ENCODE measurements at regions not wholly inside any gene's neighbourhood (a gene's known extent, or its start where the extent isn't known, plus 50 kb on each side); places are given as distances from the start of the nearest gene placed in this dataset.

DNA sequence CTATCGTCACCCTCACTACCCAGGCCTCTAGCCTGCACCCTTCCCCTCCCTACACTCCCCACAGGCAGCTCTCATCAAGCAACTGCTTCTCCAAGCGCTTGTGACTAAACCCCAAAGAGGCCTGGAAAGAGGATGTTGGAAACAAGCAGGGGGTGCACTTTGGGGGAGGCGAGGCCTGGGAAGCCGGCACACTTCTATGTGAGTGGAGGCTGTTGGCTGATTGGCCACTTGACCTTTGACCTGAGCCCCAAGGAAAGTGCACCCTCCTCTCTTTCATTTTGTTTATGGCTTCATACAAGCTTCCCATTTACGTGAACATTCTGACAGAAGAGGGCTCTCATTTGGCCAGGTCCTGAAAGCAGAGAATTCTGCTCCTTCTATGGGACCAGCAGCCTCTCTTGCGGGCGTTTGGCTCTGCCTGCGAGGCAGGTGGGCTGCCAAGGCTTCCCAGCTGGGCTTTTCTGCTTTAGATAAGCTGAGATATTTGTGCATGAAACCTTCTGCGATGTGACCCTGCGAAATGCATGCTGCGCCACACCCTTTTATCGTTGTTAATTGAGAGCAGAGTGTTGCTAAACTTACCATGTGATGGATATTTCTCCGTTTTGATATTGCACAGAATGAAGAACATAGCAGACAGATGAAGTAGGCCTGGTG is 134.8 kb upstream of the NCK2 start:
- TF ChIP-seq, protein P1, sequence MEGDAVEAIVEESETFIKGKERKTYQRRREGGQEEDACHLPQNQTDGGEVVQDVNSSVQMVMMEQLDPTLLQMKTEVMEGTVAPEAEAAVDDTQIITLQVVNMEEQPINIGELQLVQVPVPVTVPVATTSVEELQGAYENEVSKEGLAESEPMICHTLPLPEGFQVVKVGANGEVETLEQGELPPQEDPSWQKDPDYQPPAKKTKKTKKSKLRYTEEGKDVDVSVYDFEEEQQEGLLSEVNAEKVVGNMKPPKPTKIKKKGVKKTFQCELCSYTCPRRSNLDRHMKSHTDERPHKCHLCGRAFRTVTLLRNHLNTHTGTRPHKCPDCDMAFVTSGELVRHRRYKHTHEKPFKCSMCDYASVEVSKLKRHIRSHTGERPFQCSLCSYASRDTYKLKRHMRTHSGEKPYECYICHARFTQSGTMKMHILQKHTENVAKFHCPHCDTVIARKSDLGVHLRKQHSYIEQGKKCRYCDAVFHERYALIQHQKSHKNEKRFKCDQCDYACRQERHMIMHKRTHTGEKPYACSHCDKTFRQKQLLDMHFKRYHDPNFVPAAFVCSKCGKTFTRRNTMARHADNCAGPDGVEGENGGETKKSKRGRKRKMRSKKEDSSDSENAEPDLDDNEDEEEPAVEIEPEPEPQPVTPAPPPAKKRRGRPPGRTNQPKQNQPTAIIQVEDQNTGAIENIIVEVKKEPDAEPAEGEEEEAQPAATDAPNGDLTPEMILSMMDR (IDR thresholded peaks at IDR 0.05; ENCODE audit: low read depth, low read length, poor library complexity, severe bottlenecking), result no peak
- no peak for TF ChIP-seq EZH2phosphoT487 (IDR thresholded peaks at IDR 0.05; ENCODE audit: borderline replicate concordance, low read length)

All from DOHH2 (cell line).